GM21723 (cell line): ENCODE measurements at regions not wholly inside any gene's neighbourhood (a gene's known extent, or its start where the extent isn't known, plus 50 kb on each side); places are given as distances from the start of the nearest gene placed in this dataset.

ENCODE experiments used
- ATAC-seq: cut with Tn5 transposase; IDR thresholded peaks from one replicate; pipeline ENCODE4 v1.9.1; 2021; ENCODE audit warnings: mild to moderate bottlenecking, moderate library complexity; ENCODE audit not compliant: unreplicated experiment

DNA sequence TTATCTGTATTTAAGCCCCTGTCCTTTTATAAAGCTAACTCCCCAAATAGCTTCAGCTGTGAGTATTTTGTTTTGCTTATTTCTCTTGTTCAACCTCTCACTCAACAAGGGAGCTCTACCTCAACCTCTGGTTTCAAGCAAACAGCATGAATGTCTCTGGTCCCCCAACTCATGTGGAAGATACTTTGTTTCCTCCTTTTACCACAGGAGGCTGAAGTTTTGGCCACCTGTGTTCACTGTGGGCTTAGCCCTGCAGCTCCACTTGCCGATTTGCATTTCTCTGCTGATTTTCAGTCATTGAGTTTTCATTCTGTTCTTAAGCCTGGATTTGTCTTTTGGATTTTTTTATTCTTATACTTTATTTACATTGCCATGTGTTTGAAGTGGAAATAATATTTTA lies 613.1 kb downstream of the USP25 start:
- ATAC-seq, result no peak

GRCh38 chr21:16343776-16344175 lies 614.0 kb downstream of the USP25 start:
- no peak for ATAC-seq

DNA sequence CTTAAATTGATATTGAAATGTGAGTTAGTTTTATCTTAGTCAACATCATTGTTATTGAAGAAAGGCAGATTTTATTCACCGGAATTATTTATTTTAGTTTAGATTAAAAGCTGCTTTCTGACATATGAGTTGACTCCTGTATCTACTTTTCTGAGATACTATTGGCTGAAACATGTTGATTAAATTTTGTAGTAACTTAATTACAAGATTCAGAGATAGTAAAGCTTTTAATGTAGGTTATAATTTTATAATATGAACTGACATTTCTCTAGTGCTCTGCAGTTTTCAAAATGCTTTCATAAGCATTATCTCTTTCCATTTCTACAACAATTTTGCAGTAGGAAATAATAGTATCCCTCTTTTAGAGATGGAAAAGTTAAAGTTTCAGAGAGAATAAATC lies 616.0 kb downstream of the USP25 start:
- no peak for ATAC-seq

- no peak for ATAC-seq
Measured at GRCh38 chr21:16347223-16347622, 617.4 kb downstream of the USP25 start.

GRCh38 chr21:16353764-16354163 lies 624.0 kb downstream of the USP25 start:
- ATAC-seq, result no peak

- no peak for ATAC-seq
Measured at GRCh38 chr21:16357994-16358393, 628.2 kb downstream of the USP25 start.

- no peak for ATAC-seq
Measured at GRCh38 chr21:16358784-16359183, 629.0 kb downstream of the USP25 start.

GRCh38 chr21:16363100-16363499 lies 633.3 kb downstream of the USP25 start:
- no peak for ATAC-seq

DNA sequence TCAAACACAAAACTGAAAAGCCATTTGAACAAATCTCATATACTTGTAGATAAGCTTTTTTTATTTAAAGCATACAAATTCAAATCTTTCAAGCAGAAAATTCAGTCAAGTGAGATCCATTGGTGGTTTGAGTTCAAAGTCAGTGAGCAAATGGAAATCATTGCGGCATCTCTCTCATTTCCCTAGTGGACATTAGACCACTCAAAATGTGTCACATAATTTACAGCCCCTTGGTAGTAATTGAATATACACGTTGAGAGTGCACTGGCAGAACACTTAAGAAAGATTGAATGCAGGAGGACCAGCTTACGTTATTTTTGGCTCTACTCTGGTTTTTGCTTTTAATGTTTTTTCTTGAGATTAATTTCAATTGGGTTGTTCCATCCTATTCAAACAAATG lies 633.7 kb downstream of the USP25 start:
- no peak for ATAC-seq

DNA sequence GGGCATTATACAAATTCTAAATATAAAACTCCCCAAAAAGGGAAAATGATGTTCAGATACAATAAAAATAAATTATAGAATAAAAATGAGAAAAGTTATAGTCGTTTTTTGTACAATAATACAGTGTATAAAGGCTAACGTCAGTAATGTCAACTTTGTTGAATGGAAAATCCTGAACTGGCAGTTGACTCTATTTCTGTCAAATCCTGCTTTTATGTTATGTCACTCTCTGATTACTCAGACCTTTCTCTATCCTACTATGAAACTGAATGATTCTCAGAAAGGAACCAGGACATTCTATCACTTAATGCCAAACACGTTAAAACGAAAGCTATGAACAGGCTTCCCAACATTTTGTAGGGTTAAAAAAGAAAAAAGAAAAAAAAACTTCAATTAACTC lies 636.4 kb downstream of the USP25 start:
- ATAC-seq, result no peak

GRCh38 chr21:16367079-16367478 lies 637.3 kb downstream of the USP25 start:
- no peak for ATAC-seq

DNA sequence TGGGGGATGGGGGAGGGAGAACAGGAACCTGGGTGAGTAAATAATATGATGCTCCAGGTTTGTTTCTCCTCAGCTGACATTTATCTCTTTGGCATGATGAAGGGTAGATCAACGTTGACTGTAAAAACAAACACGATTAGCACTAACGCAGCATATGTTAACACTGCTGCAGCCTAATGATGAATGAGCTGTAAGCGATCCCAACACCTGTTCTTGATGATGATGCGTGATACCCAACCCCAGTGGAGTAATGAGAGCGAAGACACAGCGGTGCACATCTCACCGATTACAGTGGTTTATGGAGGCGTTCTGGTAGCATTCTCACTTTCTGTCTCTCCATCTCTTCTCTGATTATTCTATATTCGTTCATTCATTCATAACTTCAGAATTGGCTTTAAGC lies 640.4 kb downstream of the USP25 start:
- ATAC-seq, result no peak

- ATAC-seq, result no peak
Measured at GRCh38 chr21:16372586-16372985, 642.8 kb downstream of the USP25 start.

- no peak for ATAC-seq
Measured at GRCh38 chr21:16376673-16377072, 646.9 kb downstream of the USP25 start.

GRCh38 chr21:16377120-16377658 lies 647.4 kb downstream of the USP25 start:
- ATAC-seq, result no peak

GRCh38 chr21:16377857-16378256 lies 648.1 kb downstream of the USP25 start:
- ATAC-seq, result no peak

GRCh38 chr21:16378525-16378924 lies 648.7 kb downstream of the USP25 start:
- no peak for ATAC-seq

GRCh38 chr21:16388291-16388690 lies 658.5 kb downstream of the USP25 start:
- no peak for ATAC-seq

- ATAC-seq, result no peak
Measured at GRCh38 chr21:16388911-16389560, 659.3 kb downstream of the USP25 start.

GRCh38 chr21:16389643-16390042 lies 659.9 kb downstream of the USP25 start:
- ATAC-seq, result no peak

DNA sequence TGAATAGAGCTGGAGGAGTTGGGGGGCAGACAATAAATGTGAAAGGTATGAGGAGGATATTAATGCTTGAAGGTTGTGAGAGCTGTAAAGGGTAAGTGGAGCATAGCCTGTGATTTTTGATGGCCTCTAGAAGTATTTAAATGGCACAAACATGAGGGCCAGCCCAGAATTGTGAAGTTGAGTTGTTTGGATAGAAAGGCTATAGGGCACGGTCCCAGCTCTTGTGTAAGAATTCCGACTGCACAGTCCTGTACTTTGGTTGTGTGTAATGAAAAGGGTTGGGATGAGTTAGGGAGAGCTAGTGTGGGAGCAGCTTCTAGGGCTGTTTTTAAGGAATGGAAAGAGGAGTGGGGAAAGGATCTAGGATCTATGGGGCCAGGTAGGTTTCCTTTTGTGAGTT lies 665.5 kb downstream of the USP25 start:
- no peak for ATAC-seq

DNA sequence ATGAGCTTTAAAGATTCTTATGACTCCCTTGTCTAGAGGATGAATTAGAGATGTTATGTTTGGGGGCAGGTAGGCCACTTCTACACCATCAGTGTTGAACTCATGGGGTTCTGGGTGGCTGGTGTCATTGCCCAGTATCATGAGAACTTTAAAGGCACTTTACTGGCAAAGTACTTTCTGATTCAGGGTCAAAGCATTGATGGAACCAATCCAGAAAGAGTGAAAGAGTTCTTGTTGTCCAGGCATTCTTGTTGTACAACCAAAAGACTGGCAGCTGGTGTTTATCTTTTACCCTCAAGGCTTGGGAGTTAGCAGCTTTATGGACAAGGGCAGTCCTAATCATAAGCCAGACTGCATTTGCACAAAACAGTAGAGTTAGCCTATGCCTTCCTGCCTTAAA lies 673.0 kb downstream of the USP25 start:
- ATAC-seq, result no peak

- ATAC-seq, result no peak
Measured at GRCh38 chr21:16404776-16405175, 675.0 kb downstream of the USP25 start.
